ENCODE measurements at regions not wholly inside any gene's neighbourhood (a gene's known extent, or its start where the extent isn't known, plus 50 kb on each side); places are given as distances from the start of the nearest gene placed in this dataset.

GRCh38 chr6:14974792-14975470, 270.9 kb upstream of the JARID2 start:
- H3K4me2 ChIP-seq = no peak overlapping the region
- H2AFZ ChIP-seq = no peak overlapping the region
- no peaks in the 10 kb centered on the region for H3K27me3 ChIP-seq
- H3K79me2 ChIP-seq = no peaks in the 10 kb centered on the region
- no peak overlapping the region for H3K27ac ChIP-seq
- DNase-seq (ENCODE audit: low spot score) = no peak
- H3K4me1 ChIP-seq (ENCODE audit: insufficient read depth) = no peaks in the 10 kb centered on the region
- WGBS (ENCODE audit: low lambda C conversion rate, missing lambda C conversion rate) = 48% methylated on average over 4 of the region's 4 CpGs
- no peaks in the 10 kb centered on the region for H4K20me1 ChIP-seq (ENCODE audit: insufficient read depth, poor library complexity, severe bottlenecking)
- H3K36me3 ChIP-seq (replicated peaks; ENCODE audit: insufficient read depth, low read depth) = no peaks in the 10 kb centered on the region
- no peak overlapping the region for H3K4me3 ChIP-seq
- no peak for TF ChIP-seq EZH2phosphoT487 (IDR thresholded peaks at IDR 0.05; ENCODE audit: low read depth, severe bottlenecking, unreplicated experiment)
- no peak for TF ChIP-seq EZH2 (IDR thresholded peaks at IDR 0.05; ENCODE audit: borderline replicate concordance)
- TF ChIP-seq CTCF (IDR thresholded peaks at IDR 0.05; ENCODE audit: poor library complexity) = no peak
- H3K9me3 ChIP-seq (ENCODE audit: low read depth) = no peaks in the 10 kb centered on the region
- no peaks in the 10 kb centered on the region for H3K9me2 ChIP-seq (replicated peaks; ENCODE audit: insufficient read depth)

DNA sequence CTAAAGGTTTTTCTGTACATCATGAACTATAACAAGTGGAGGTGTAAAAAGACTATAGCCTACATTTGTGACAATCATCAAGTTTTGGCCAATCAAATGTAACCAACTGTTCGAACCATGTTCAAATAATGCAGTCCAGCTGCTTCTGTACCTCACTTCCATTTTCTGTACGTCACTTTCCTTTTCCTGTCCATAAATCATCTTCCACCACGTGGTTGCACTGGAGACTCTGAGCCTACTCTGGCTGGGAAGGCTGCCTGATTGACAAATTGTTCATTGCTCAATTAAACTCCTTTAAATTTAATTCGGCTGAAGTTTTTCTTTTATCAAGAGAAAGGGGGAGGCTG, 270.4 kb upstream of the JARID2 start:
- TF ChIP-seq EZH2phosphoT487 (IDR thresholded peaks at IDR 0.05; ENCODE audit: low read depth, severe bottlenecking, unreplicated experiment) = no peak
- no peak for TF ChIP-seq EZH2 (IDR thresholded peaks at IDR 0.05; ENCODE audit: borderline replicate concordance)
- TF ChIP-seq CTCF (IDR thresholded peaks at IDR 0.05; ENCODE audit: poor library complexity) = no peak
- Histone ChIP-seq H3K4me3 (no peak overlapping the region), H3K79me2 (no peaks in the 10 kb centered on the region), H3K36me3 (replicated peaks; ENCODE audit: insufficient read depth, low read depth) (no peaks in the 10 kb centered on the region), H2AFZ (no peak overlapping the region), H3K9me3 (ENCODE audit: low read depth) (no peaks in the 10 kb centered on the region), H3K9me2 (replicated peaks; ENCODE audit: insufficient read depth) (no peaks in the 10 kb centered on the region), H4K20me1 (ENCODE audit: insufficient read depth, poor library complexity, severe bottlenecking) (no peaks in the 10 kb centered on the region), H3K4me2 (no peak overlapping the region), H3K27ac (no peak overlapping the region), H3K27me3 (no peaks in the 10 kb centered on the region), H3K4me1 (ENCODE audit: insufficient read depth) (no peaks in the 10 kb centered on the region)
- DNase-seq (ENCODE audit: low spot score) = no peak
- WGBS (ENCODE audit: low lambda C conversion rate, missing lambda C conversion rate) = 57% methylated on average over 4 of the region's 4 CpGs

DNA sequence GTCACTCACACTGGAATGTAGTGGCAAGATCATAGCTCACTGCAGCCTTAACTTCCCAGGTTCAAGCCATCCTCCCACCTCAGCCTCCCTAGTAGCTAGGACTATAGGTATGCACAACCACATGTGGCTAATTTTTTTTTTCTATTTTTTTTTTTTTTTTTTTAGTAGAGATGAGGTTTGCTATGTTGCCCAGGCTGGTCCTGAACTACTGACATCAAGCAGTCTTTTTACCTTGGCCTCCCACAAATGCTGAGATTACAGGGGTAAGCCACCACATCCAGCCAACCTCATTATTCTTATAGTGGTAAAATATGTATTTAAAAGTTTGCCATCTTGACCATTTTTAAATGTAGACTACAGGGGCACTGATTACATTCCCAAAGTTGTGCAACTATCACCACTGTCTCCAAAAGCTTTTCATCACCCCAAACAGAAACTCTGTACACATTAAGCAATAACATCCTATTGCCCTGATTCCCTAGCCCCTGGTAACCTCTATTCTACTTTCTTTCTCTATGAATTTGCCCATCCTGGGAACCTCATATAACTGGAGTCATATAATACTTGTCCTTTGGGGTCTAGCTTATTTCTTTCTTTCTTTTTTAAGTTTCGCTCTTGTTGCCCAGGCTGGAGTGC, 268.0 kb upstream of the JARID2 start:
- 100% methylated on average over 1 of the region's 1 CpG for WGBS (ENCODE audit: low lambda C conversion rate, missing lambda C conversion rate)
- no peaks in the 10 kb centered on the region for H3K79me2 ChIP-seq
- H3K27ac ChIP-seq = no peak overlapping the region
- TF ChIP-seq CTCF (IDR thresholded peaks at IDR 0.05; ENCODE audit: poor library complexity) = no peak
- no peak for TF ChIP-seq EZH2 (IDR thresholded peaks at IDR 0.05; ENCODE audit: borderline replicate concordance)
- no peak for TF ChIP-seq EZH2phosphoT487 (IDR thresholded peaks at IDR 0.05; ENCODE audit: low read depth, severe bottlenecking, unreplicated experiment)
- no peaks in the 10 kb centered on the region for H3K36me3 ChIP-seq (replicated peaks; ENCODE audit: insufficient read depth, low read depth)
- no peak overlapping the region for H3K4me3 ChIP-seq
- no peaks in the 10 kb centered on the region for H3K9me3 ChIP-seq (ENCODE audit: low read depth)
- no peaks in the 10 kb centered on the region for H3K9me2 ChIP-seq (replicated peaks; ENCODE audit: insufficient read depth)
- no peak overlapping the region for H3K4me2 ChIP-seq
- H4K20me1 ChIP-seq (ENCODE audit: insufficient read depth, poor library complexity, severe bottlenecking) = no peaks in the 10 kb centered on the region
- no peaks in the 10 kb centered on the region for H3K4me1 ChIP-seq (ENCODE audit: insufficient read depth)
- no peaks in the 10 kb centered on the region for H3K27me3 ChIP-seq
- no peak for DNase-seq (ENCODE audit: low spot score)
- H2AFZ ChIP-seq = no peak overlapping the region
